ENCODE measurements at regions not wholly inside any gene's neighbourhood (a gene's known extent, or its start where the extent isn't known, plus 50 kb on each side); places are given as distances from the start of the nearest gene placed in this dataset.

GRCh38 chr3:22691856-22692628, 511.1 kb upstream of the UBE2E2 start:
- ChIA-PET CTCF (no interaction called here), POLR2A (no interaction called here)
- H3F3A ChIP-seq (replicated peaks; ENCODE audit: insufficient read depth) = no peaks in the 10 kb centered on the region
- H3K36me3 ChIP-seq (replicated peaks in 1 of 2; ENCODE audit: control insufficient read depth in 1 of 2, insufficient read depth in 2 of 2, low read length in 1 of 2) = no peaks in the 10 kb centered on the region
- no peaks in the 10 kb centered on the region for H3K79me2 ChIP-seq (ENCODE audit: insufficient read depth)
- H3K4me1 ChIP-seq (ENCODE audit: control insufficient read depth in 1 of 2, insufficient read depth in 2 of 2, low read depth in 1 of 2, low read length in 1 of 2) = no peaks in the 10 kb centered on the region
- no peaks in the 10 kb centered on the region for H4K20me1 ChIP-seq (ENCODE audit: insufficient read depth)
- H3K9me3 ChIP-seq = no peaks in the 10 kb centered on the region
- H3K4me2 ChIP-seq = no peak overlapping the region
- no peak overlapping the region for H3K4me3 ChIP-seq (ENCODE audit: low read depth in 2 of 2, low read length in 1 of 2)
- H3K9me2 ChIP-seq = no peaks in the 10 kb centered on the region
- no peak overlapping the region for H3K27ac ChIP-seq (ENCODE audit: low read depth in 2 of 2, low read length in 1 of 2)
- TF ChIP-seq EP300 (IDR thresholded peaks at IDR 0.05; ENCODE audit: borderline replicate concordance in 1 of 2, low read depth in 1 of 2, low read length in 1 of 2) (no peak), EZH2phosphoT487 (IDR thresholded peaks at IDR 0.05; ENCODE audit: borderline replicate concordance, low read depth) (no peak), FOXJ3 (CRISPR knock-in tag; IDR thresholded peaks at IDR 0.05) (no peak), MAX (IDR thresholded peaks at IDR 0.05; ENCODE audit: low read depth) (no peak), RFX5 (IDR thresholded peaks at IDR 0.05; ENCODE audit: low read length) (no peak), USF2 (IDR thresholded peaks at IDR 0.05; ENCODE audit: borderline replicate concordance, low read depth, low read length) (no peak), RAD21 (IDR thresholded peaks at IDR 0.05; ENCODE audit: low read length) (no peak), TCF12 (IDR thresholded peaks at IDR 0.05) (no peak), RCOR1 (IDR thresholded peaks at IDR 0.05; ENCODE audit: low read length) (no peak), FOSL2 (IDR thresholded peaks at IDR 0.05; ENCODE audit: borderline replicate concordance, low read depth) (no peak), PBX3 (IDR thresholded peaks at IDR 0.05) (no peak), ZBTB33 (IDR thresholded peaks at IDR 0.05; ENCODE audit: borderline replicate concordance, low read depth) (no peak)
- H3K27me3 ChIP-seq (ENCODE audit: insufficient read depth) = no peaks in the 10 kb centered on the region
- no peak overlapping the region for H3K9ac ChIP-seq
- WGBS (ENCODE audit: low lambda C conversion rate) = 73% methylated on average over 5 of the region's 5 CpGs
- DNase-seq = no peak
- no peak overlapping the region for H2AFZ ChIP-seq (ENCODE audit: low read depth)

GRCh38 chr3:22700876-22701275, 502.3 kb upstream of the UBE2E2 start:
- CTCF ChIA-PET = no interaction called here
- no peak overlapping the region for H3K4me3 ChIP-seq (ENCODE audit: low read depth in 2 of 2, low read length in 1 of 2)
- POLR2A ChIA-PET = no interaction called here

More at GRCh38 chr3:22700876-22701275, 502.3 kb upstream of the UBE2E2 start:
- Histone ChIP-seq H2AFZ (ENCODE audit: low read depth) (no peak overlapping the region), H3K4me2 (no peak overlapping the region), H3F3A (replicated peaks; ENCODE audit: insufficient read depth) (no peaks in the 10 kb centered on the region), H3K9me3 (no peaks in the 10 kb centered on the region), H3K4me1 (ENCODE audit: control insufficient read depth in 1 of 2, insufficient read depth in 2 of 2, low read depth in 1 of 2, low read length in 1 of 2) (no peaks in the 10 kb centered on the region), H3K9ac (no peak overlapping the region), H3K9me2 (peaks cover 5% of the 10 kb centered on the region; the same call in 1 of the 2 replicates), H3K27me3 (ENCODE audit: insufficient read depth) (no peaks in the 10 kb centered on the region), H3K27ac (ENCODE audit: low read depth in 2 of 2, low read length in 1 of 2) (no peak overlapping the region), H4K20me1 (ENCODE audit: insufficient read depth) (no peaks in the 10 kb centered on the region), H3K36me3 (replicated peaks in 1 of 2; ENCODE audit: control insufficient read depth in 1 of 2, insufficient read depth in 2 of 2, low read length in 1 of 2) (no peaks in the 10 kb centered on the region), H3K79me2 (ENCODE audit: insufficient read depth) (no peaks in the 10 kb centered on the region)
- no peak for DNase-seq
- TF ChIP-seq FOSL2 (IDR thresholded peaks at IDR 0.05; ENCODE audit: borderline replicate concordance, low read depth) (no peak), JUND (IDR thresholded peaks at IDR 0.05) (no peak), MEF2A (IDR thresholded peaks at IDR 0.05; ENCODE audit: borderline replicate concordance, low read depth) (no peak), TCF12 (IDR thresholded peaks at IDR 0.05) (no peak), MXI1 (IDR thresholded peaks at IDR 0.05; ENCODE audit: low read depth, low read length) (no peak), IRF3 (IDR thresholded peaks at IDR 0.05; ENCODE audit: low read depth, low read length) (no peak), RAD21 (IDR thresholded peaks at IDR 0.05; ENCODE audit: low read length) (no peak), USF2 (IDR thresholded peaks at IDR 0.05; ENCODE audit: borderline replicate concordance, low read depth, low read length) (no peak), TEAD4 (IDR thresholded peaks at IDR 0.05; ENCODE audit: borderline replicate concordance, insufficient read depth) (no peak), EP300 (IDR thresholded peaks at IDR 0.05; ENCODE audit: borderline replicate concordance in 1 of 2, low read depth in 1 of 2, low read length in 1 of 2) (no peak), RCOR1 (IDR thresholded peaks at IDR 0.05; ENCODE audit: low read length) (no peak), POLR2AphosphoS5 (IDR thresholded peaks at IDR 0.05; ENCODE audit: low read depth, low read length) (no peak)

Measured in SK-N-SH (cell line).